Esophagus squamous epithelium (tissue), 5 donors: ENCODE measurements at regions not wholly inside any gene's neighbourhood (a gene's known extent, or its start where the extent isn't known, plus 50 kb on each side); places are given as distances from the start of the nearest gene placed in this dataset.

Experiments
- DNase-seq: peaks from one replicate; lab custom pipeline; 2025; lab: John Stamatoyannopoulos, UW
- H3K27ac ChIP-seq, 4 donors: fragments of 200-600 bp; sonication (generic); one replicate each; pipeline ENCODE4 v1.5.1; 2016 to 2019; ENCODE audit warnings: mild to moderate bottlenecking in 1 of 4
- H3K27me3 ChIP-seq, 4 donors: fragments of 200-600 bp; sonication (generic); 1 replicate in 3 of 4; 2 replicates in 1 of 4; pipeline versions ENCODE4 v1.5.1 to v1.6.0; 2017 to 2021; ENCODE audit warnings: antibody characterized with exemption in 1 of 4
- H3K36me3 ChIP-seq, 3 donors: fragments of 200-600 bp; sonication (generic); one replicate each; pipeline ENCODE4 v1.5.1; 2016 to 2019
- H3K4me1 ChIP-seq, 3 donors: fragments of 200-600 bp; sonication (generic); one replicate each; pipeline ENCODE4 v1.5.1; 2017 to 2019
- H3K4me3 ChIP-seq, 4 donors: fragments of 200-600 bp; sonication (generic); 1 replicate in 3 of 4; 2 replicates in 1 of 4; pipeline ENCODE4 v1.5.1; 2016 to 2019; ENCODE audit warnings: mild to moderate bottlenecking in 2 of 4, moderate library complexity in 1 of 4
- H3K9me3 ChIP-seq, 3 donors: fragments of 200-600 bp; sonication (generic); one replicate each; pipeline ENCODE4 v1.5.1; 2016 to 2019
- CTCF ChIP-seq, 6 experiments: fragments of 450-650 bp in 4 of 6; fragments of 200-600 bp in 2 of 6; sonication (generic) in 2 of 6; IDR thresholded peaks; one replicate each; pipeline ENCODE4 v1.5.1; 2016 to 2019; ENCODE audit warnings: antibody characterized with exemption in 6 of 6, mild to moderate bottlenecking in 4 of 6, moderate library complexity in 4 of 6
- POLR2A ChIP-seq, 4 donors: fragments of 450-650 bp; IDR thresholded peaks; one replicate each; pipeline ENCODE4 v1.6.1; 2017; ENCODE audit warnings: antibody characterized with exemption in 4 of 4, mild to moderate bottlenecking in 4 of 4, moderate library complexity in 3 of 4
- WGBS, 2 donors: methylation state at CpG; one replicate each; pipeline ENCODE4 v1.1.5; 2018; 5-methylcytosine and 5-hydroxymethylcytosine counted together
- intact Hi-C: fragments of 100-400 bp; cut with DNase I; formaldehyde crosslinking; loops from one replicate; pipeline ENCODE4 v1.15.0; 2022
- donor health status: DM: yes; HTN: yes; CAD: no.

DNA sequence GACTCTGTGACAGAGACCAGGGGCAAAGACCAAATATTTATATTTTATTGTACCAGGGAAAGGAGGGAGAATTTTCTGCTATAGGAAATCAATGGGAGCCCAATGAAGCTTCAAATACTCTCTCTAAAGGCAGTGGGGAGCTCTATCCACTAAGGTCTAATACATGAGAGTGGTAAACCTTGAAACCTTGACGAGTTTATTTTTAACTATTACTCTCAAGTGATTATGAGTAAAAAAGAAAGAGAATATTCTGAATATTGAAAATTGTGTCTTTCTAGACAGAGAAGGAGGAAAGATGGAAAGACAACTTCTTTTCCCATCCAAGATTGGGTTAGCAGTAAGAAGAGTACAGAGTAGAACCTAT is 1722.1 kb upstream of the SEL1L start:
- Histone ChIP-seq H3K36me3 (no peaks in the 10 kb centered on the region), H3K4me1 (no peaks in the 10 kb centered on the region), H3K27ac (no peak overlapping the region), H3K4me3 (no peak overlapping the region), H3K27me3 (no peaks in the 10 kb centered on the region), H3K9me3 (no peaks in the 10 kb centered on the region)
- no peak for DNase-seq
- intact Hi-C loops: no loop called here
- 69 to 81% methylated on average over 1 of the region's 1 CpG for WGBS, 2 donors
- TF ChIP-seq CTCF (IDR thresholded peaks at IDR 0.05) (no peak), POLR2A (IDR thresholded peaks at IDR 0.05) (no peak)

- no peak overlapping the region for H3K4me3 ChIP-seq
- intact Hi-C loops: no loop called here
- 45 to 54% methylated on average over 5 of the region's 5 CpGs for WGBS, 2 donors
These were observed 1724.1 kb upstream of the SEL1L start for GRCh38 chr14:83257466-83258439.

DNA sequence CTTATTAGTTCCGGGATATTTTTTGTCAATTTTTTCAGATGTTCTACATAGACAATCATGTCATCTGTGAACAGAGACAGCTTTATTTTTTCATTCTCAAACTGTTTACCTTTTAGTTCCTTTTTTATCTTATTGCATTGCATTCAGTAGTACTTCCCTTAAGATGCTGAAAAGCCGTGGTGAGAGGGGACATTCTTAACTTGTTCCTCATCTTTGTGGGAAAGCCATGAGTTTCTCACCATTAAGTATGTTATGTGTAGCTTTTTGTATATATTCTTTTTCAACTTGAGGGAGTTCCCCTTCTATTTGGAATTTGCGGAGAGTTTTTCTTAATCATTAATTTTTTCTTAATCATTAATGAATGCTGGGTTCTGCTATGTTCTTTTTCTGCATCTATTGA is 1727.1 kb upstream of the SEL1L start:
- intact Hi-C loops: no loop called here
- 75 to 76% methylated on average over 3 of the region's 3 CpGs for WGBS, 2 donors
- H3K27ac ChIP-seq: no peak overlapping the region
- H3K4me1 ChIP-seq: no peaks in the 10 kb centered on the region
- H3K4me3 ChIP-seq: no peak overlapping the region
- H3K36me3 ChIP-seq: no peaks in the 10 kb centered on the region
- no peak for TF ChIP-seq POLR2A (IDR thresholded peaks at IDR 0.05)
- no peak for TF ChIP-seq CTCF (IDR thresholded peaks at IDR 0.05)
- no peaks in the 10 kb centered on the region for H3K9me3 ChIP-seq
- no peak for DNase-seq
- H3K27me3 ChIP-seq: no peaks in the 10 kb centered on the region

More at GRCh38 chr14:83257466-83258439, 1724.1 kb upstream of the SEL1L start:
- no peaks in the 10 kb centered on the region for H3K9me3 ChIP-seq
- no peaks in the 10 kb centered on the region for H3K36me3 ChIP-seq
- TF ChIP-seq POLR2A (IDR thresholded peaks at IDR 0.05) (no peak), CTCF (IDR thresholded peaks at IDR 0.05) (no peak)
- DNase-seq: no peak
- no peaks in the 10 kb centered on the region for H3K27me3 ChIP-seq
- no peak overlapping the region for H3K27ac ChIP-seq
- no peaks in the 10 kb centered on the region for H3K4me1 ChIP-seq

GRCh38 chr14:83269583-83269982 is 1735.9 kb upstream of the SEL1L start:
- H3K36me3 ChIP-seq: no peaks in the 10 kb centered on the region
- no peaks in the 10 kb centered on the region for H3K9me3 ChIP-seq
- WGBS, 2 donors: 78 to 84% methylated on average over 3 of the region's 3 CpGs
- intact Hi-C loops: no loop called here
- no peak for DNase-seq
- H3K4me3 ChIP-seq: no peak overlapping the region
- H3K4me1 ChIP-seq: no peaks in the 10 kb centered on the region
- no peak overlapping the region for H3K27ac ChIP-seq
- TF ChIP-seq POLR2A (IDR thresholded peaks at IDR 0.05): no peak
- no peak for TF ChIP-seq CTCF (IDR thresholded peaks at IDR 0.05)
- no peaks in the 10 kb centered on the region for H3K27me3 ChIP-seq

- WGBS, 2 donors: 72 to 75% methylated on average over 2 of the region's 2 CpGs
- no peak for TF ChIP-seq POLR2A (IDR thresholded peaks at IDR 0.05)
- TF ChIP-seq CTCF (IDR thresholded peaks at IDR 0.05): no peak
- intact Hi-C loops: no loop called here
- Histone ChIP-seq H3K4me3 (no peak overlapping the region), H3K4me1 (no peaks in the 10 kb centered on the region), H3K9me3 (no peaks in the 10 kb centered on the region), H3K36me3 (no peaks in the 10 kb centered on the region), H3K27me3 (no peaks in the 10 kb centered on the region), H3K27ac (no peak overlapping the region)
- DNase-seq: no peak
These were observed 1738.0 kb upstream of the SEL1L start for GRCh38 chr14:83271663-83272062.
